SK-N-SH treated with all-trans-retinoic acid at 6 μM for 48 hours (cell line): ENCODE measurements at regions not wholly inside any gene's neighbourhood (a gene's known extent, or its start where the extent isn't known, plus 50 kb on each side); places are given as distances from the start of the nearest gene placed in this dataset.
"Not testable (repeated sequence)": the region's sequence is repeated elsewhere in the genome, so short reads cannot be mapped to it uniquely, and the experiment has no call there.

Experiments
- ATAC-seq: fragments of 200-7000 bp; cut with Tn5 transposase; 3 replicates; pipeline ENCODE4 v1.9.1; 2020; ENCODE audit warnings: mild to moderate bottlenecking, moderate library complexity
- ARNTL ChIP-seq: fragments of 450-650 bp; formaldehyde crosslinking; IDR thresholded peaks from 2 replicates; pipeline ENCODE4 v1.5.0; 2020; ENCODE audit warnings: low read depth, mild to moderate bottlenecking, moderate library complexity, borderline replicate concordance
- BACH2 ChIP-seq: fragments of 250-450 bp; sonication (Bioruptor Pico); IDR thresholded peaks from 2 replicates; pipeline ENCODE4 v1.9.0; 2021; ENCODE audit warnings: mild to moderate bottlenecking, borderline replicate concordance
- CREB5 ChIP-seq: fragments of 250-450 bp; sonication (Bioruptor Pico); IDR thresholded peaks from 2 replicates; pipeline ENCODE4 v1.5.1; 2020; ENCODE audit warnings: low read depth, mild to moderate bottlenecking, moderate library complexity
- CSDC2 ChIP-seq: fragments of 250-450 bp; sonication (Bioruptor Pico); IDR thresholded peaks from 2 replicates; pipeline ENCODE4 v1.5.0; 2020; ENCODE audit warnings: mild to moderate bottlenecking, moderate library complexity
- CSRNP3 ChIP-seq: fragments of 250-450 bp; sonication (Bioruptor Pico); IDR thresholded peaks from 2 replicates; pipeline ENCODE4 v1.5.1; 2021; ENCODE audit warnings: mild to moderate bottlenecking, moderate library complexity
- ISL1 ChIP-seq: fragments of 250-450 bp; sonication (Bioruptor Pico); IDR thresholded peaks from 2 replicates; pipeline ENCODE4 v2.1.2; 2022; ENCODE audit warnings: mild to moderate bottlenecking, moderate library complexity
- OSR1 ChIP-seq: fragments of 250-450 bp; sonication (Bioruptor Pico); IDR thresholded peaks from 2 replicates; pipeline ENCODE4 v1.8.0; 2022; ENCODE audit warnings: moderate library complexity, mild to moderate bottlenecking, inconsistent platforms
- PATZ1 ChIP-seq: fragments of 250-450 bp; sonication (Bioruptor Pico); IDR thresholded peaks from 2 replicates; pipeline ENCODE4 v1.8.0; 2020; ENCODE audit warnings: mild to moderate bottlenecking, moderate library complexity, borderline replicate concordance
- PPARA ChIP-seq: fragments of 250-450 bp; sonication (Bioruptor Pico); IDR thresholded peaks from 2 replicates; pipeline ENCODE4 v1.5.0; 2020; ENCODE audit warnings: mild to moderate bottlenecking, borderline replicate concordance
- RARB ChIP-seq: fragments of 250-450 bp; sonication (Bioruptor Pico); IDR thresholded peaks from 2 replicates; pipeline ENCODE4 v1.8.0; 2021; ENCODE audit warnings: mild to moderate bottlenecking, moderate library complexity
- SNAI2 ChIP-seq: fragments of 250-450 bp; sonication (Bioruptor Pico); IDR thresholded peaks from 2 replicates; pipeline ENCODE4 v1.5.0; 2020; ENCODE audit warnings: mild to moderate bottlenecking, moderate library complexity
- TCF4 ChIP-seq: fragments of 250-450 bp; sonication (Bioruptor Pico); IDR thresholded peaks from 2 replicates; pipeline ENCODE4 v1.8.0; 2021; ENCODE audit warnings: mild to moderate bottlenecking, moderate library complexity, borderline replicate concordance
- TOX ChIP-seq: fragments of 250-450 bp; sonication (Bioruptor Pico); IDR thresholded peaks from 2 replicates; pipeline ENCODE4 v1.8.0; 2021; ENCODE audit warnings: mild to moderate bottlenecking, moderate library complexity, borderline replicate concordance
- TSHZ2 ChIP-seq: fragments of 250-450 bp; sonication (Bioruptor Pico); IDR thresholded peaks from 2 replicates; pipeline ENCODE4 v1.5.0; 2020; ENCODE audit warnings: mild to moderate bottlenecking, moderate library complexity
- ZC3H10 ChIP-seq: fragments of 250-450 bp; sonication (Bioruptor Pico); IDR thresholded peaks from 2 replicates; pipeline ENCODE4 v1.5.1; 2021; ENCODE audit warnings: mild to moderate bottlenecking, moderate library complexity
- ZFP3 ChIP-seq: fragments of 250-450 bp; sonication (Bioruptor Pico); IDR thresholded peaks from 2 replicates; pipeline ENCODE4 v1.5.0; 2020; ENCODE audit warnings: mild to moderate bottlenecking, moderate library complexity
- ZFP30 ChIP-seq: fragments of 450-650 bp; formaldehyde crosslinking; IDR thresholded peaks from 2 replicates; pipeline ENCODE4 v1.5.0; 2022; ENCODE audit warnings: mild to moderate bottlenecking, moderate library complexity
- ZNF70 ChIP-seq: fragments of 450-650 bp; formaldehyde crosslinking; IDR thresholded peaks from 2 replicates; pipeline ENCODE4 v1.5.0; 2020; ENCODE audit warnings: mild to moderate bottlenecking, moderate library complexity
- ZNF8 ChIP-seq: fragments of 450-650 bp; formaldehyde crosslinking; IDR thresholded peaks from 2 replicates; pipeline ENCODE4 v1.5.0; 2020; ENCODE audit warnings: mild to moderate bottlenecking, moderate library complexity

- TF ChIP-seq ZNF70 (CRISPR knock-in tag) (no peak), SNAI2 (CRISPR knock-in tag) (no peak)
- no peak for ATAC-seq
Observed at GRCh38 chrX:46234775-46235174, 310.4 kb downstream of the ZNF674 start.

- TF ChIP-seq PPARA (CRISPR knock-in tag): no peak
- TF ChIP-seq RARB (CRISPR knock-in tag): no peak
- TF ChIP-seq CSRNP3 (CRISPR knock-in tag): no peak
- TF ChIP-seq TSHZ2 (CRISPR knock-in tag): no peak
- no peak for TF ChIP-seq OSR1 (CRISPR knock-in tag)
- no peak for TF ChIP-seq TCF4
- TF ChIP-seq TOX (CRISPR knock-in tag): no peak
- no peak for TF ChIP-seq ZC3H10 (CRISPR knock-in tag)
- TF ChIP-seq, all 23 proteins: peak for 0
- no peak for ATAC-seq
Observed at GRCh38 chrX:46228389-46228788, 316.8 kb downstream of the ZNF674 start.

- no peak for ATAC-seq
- TF ChIP-seq ZFP3 (CRISPR knock-in tag) (no peak), ZNF70 (CRISPR knock-in tag) (no peak), CSDC2 (CRISPR knock-in tag) (no peak), ISL1 (no peak), TOX (CRISPR knock-in tag) (no peak), ARNTL (CRISPR knock-in tag) (no peak), OSR1 (CRISPR knock-in tag) (no peak), BACH2 (CRISPR knock-in tag) (no peak), ZNF8 (CRISPR knock-in tag) (no peak), TCF4 (no peak), ZFP30 (CRISPR knock-in tag) (no peak), CSRNP3 (CRISPR knock-in tag) (no peak), PPARA (CRISPR knock-in tag) (no peak), CREB5 (CRISPR knock-in tag) (no peak), PATZ1 (CRISPR knock-in tag) (no peak), SNAI2 (CRISPR knock-in tag) (no peak), RARB (CRISPR knock-in tag) (no peak)
Observed at GRCh38 chrX:46226422-46226821, 318.8 kb downstream of the ZNF674 start.

- not testable (repeated sequence) for ATAC-seq
Observed at GRCh38 chrX:46223499-46223898, 321.7 kb downstream of the ZNF674 start.
